SIG-M5 treated with dmso at 0.1 percent for 504 hours (cell line): ENCODE measurements at regions not wholly inside any gene's neighbourhood (a gene's known extent, or its start where the extent isn't known, plus 50 kb on each side); places are given as distances from the start of the nearest gene placed in this dataset.
A peak's percentile ranks its signal among the peaks of the same experiment; 100 is the strongest.

Experiments
- DNase-seq: peaks from one replicate; lab custom pipeline; 2025; ENCODE audit not compliant: unreplicated experiment; lab: John Stamatoyannopoulos, UW

DNA sequence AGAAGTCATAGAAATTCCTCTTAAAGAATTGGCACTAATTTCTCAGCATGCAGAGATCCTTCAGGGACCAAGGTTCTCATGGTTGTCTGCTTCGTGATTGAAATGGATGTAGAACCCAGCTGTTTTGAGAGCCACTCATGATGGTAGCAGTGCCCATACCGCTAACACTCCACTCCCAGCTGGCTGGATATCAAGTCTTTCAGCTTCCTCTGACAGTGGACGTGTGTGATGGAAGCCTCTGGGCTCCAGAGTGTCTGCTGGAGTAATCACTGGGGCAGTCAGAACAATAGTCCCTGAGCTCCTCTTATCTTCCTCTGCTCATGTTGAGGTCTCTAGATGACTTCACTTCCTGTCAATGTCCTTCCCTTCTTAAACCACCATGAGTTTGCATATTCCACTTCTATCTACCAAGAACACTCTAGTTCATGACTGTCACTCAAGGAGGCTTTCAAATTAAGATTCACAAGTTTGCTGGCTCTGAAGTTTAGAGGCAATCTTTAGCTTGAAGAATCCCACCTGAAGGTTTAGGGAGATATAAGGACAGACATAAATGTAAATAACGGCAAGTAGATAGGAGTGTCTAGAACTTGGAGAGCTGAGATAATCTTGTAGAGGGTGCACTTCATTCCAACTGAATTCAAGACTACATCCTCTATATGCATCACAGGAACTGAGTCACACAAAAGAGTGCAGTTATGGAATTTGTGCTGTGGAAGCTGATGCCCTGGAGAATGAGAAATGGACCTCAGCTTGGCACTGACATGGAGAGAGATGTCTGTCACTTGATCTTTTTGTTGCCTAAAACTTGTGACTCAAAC lies 64.5 kb upstream of the WDR1 start:
- peak; percentile 82 for DNase-seq

DNA sequence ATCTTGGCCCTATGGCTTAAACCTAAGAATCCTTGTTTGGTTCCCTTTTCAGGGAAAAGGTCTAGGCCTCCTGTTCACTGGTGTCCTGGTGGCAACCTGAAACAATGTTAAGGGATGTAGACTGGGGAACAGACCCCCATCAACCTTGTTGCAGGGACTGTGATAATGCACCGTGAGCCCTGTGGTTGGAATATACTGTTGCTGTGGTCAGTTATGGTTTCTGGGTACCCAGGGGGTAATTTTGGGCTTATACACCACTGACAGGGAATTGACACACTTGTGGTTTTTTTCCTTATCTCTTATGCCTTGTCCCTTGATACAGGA lies 64.0 kb upstream of the WDR1 start:
- DNase-seq, result no peak

DNA sequence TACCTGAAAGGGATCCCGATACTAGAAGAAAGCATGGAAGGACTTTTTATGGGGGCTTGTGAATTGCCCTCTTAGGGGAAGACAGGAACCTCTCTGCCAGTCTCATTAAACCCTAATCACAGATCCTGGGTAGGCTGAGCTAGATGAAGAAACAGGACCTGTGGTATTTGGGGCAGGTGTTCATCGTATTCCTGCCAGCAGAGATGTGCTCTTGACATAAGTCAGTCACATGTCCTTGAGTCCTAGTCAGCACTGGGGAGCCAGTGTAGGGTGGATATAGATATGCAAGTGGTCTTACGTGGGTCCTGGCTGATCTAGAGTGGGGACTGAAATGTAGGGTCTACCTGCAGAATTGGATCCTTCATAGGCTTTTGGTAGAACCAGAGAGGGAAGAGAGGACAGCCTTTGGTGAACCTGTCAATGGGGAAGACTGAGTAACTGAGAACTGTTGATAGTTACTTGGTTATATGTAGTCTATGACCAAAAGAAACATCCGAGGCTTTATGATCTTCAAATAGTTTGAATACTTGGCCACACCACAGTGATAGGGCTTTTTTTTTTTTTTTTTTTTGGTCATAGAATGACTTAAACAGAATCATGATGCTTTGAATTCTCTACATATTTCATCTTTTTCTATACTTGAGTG lies 63.5 kb upstream of the WDR1 start:
- no peak for DNase-seq

DNA sequence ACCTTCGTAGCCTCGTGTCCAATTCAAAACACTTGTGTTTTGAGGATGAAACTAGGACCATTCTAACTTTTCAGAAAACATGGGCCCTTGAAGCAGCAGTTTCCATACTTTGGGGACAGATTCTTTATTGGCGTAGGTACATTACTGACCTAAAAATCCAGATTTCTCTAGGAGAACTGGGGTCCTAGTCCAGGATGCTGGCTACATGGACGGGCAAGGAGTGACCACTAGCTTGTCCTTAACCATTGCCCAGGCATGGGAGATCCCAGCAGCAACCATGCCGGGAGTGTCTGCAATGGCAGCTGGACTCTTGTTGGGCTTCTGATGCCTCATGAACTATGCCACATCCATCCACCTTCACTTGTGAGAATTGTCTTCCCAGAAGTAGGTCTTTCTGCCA lies 62.2 kb upstream of the WDR1 start:
- no peak for DNase-seq

GRCh38 chr4:10175626-10176025 lies 59.0 kb upstream of the WDR1 start:
- DNase-seq, result no peak

GRCh38 chr4:10173754-10174749 lies 57.5 kb upstream of the WDR1 start:
- peak; percentile 39 for DNase-seq

- DNase-seq, result peak; percentile 9
Observed at GRCh38 chr4:10173037-10173753, 56.6 kb upstream of the WDR1 start.

- no peak for DNase-seq
Observed at GRCh38 chr4:10172278-10172921, 55.8 kb upstream of the WDR1 start.

DNA sequence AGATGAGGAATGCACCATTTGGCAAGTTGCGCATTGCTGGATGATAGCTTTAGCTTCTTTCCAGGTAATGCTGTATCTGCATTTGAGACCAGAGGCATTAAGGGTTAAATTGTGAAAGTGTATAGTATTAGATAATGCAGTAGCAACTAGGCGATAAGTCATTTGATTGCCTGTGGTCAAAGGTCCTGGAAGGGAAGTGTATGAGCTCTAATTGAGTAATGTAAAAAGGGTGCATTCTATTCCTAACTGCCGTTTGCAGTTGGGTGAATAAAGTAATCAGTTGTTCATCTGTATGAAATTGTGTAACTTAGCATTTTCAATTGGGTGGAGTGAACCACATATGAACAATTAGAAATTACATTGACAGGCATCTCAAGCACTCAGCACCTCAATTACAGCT lies 54.5 kb upstream of the WDR1 start:
- no peak for DNase-seq

- DNase-seq, result no peak
Observed at GRCh38 chr4:10169839-10170387, 53.3 kb upstream of the WDR1 start.

DNA sequence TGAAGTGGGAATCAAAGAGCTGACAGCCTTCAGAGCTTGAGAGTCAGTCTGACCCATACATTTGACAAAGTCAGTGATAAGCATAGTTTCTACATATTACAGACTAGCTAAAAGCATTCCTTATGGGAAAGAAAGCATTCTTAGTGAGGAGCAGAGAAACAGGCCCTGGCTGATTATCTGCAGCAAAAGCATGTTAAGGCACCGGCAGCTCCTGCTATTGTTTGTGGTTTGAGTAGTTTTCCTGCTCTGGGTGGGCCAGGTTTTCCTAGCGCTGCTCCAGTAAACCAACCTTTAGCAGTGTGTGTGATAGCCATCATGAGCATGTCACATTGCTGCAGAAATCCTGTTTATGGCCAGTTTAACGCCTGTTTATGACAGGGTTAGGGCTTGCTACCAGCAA lies 51.6 kb upstream of the WDR1 start:
- DNase-seq, result no peak

- no peak for DNase-seq
Observed at GRCh38 chr4:10167201-10167600, 50.6 kb upstream of the WDR1 start.
